Colonic mucosa (tissue), 4 donors: ENCODE measurements at regions not wholly inside any gene's neighbourhood (a gene's known extent, or its start where the extent isn't known, plus 50 kb on each side); places are given as distances from the start of the nearest gene placed in this dataset.

Experiments
- DNase-seq: peaks from one replicate; pipeline ENCODE4 v3.0.0-alpha.2; 2020
- H3K27ac ChIP-seq: fragments of 200-600 bp; one replicate; pipeline ENCODE4 v1.8.0; 2021
- H3K27me3 ChIP-seq: fragments of 200-600 bp; one replicate; pipeline ENCODE4 v1.8.0; 2021
- H3K36me3 ChIP-seq: fragments of 200-600 bp; one replicate; pipeline ENCODE4 v1.8.0; 2021
- H3K4me1 ChIP-seq: fragments of 200-600 bp; one replicate; pipeline ENCODE4 v1.8.0; 2021; ENCODE audit warnings: mild to moderate bottlenecking
- H3K4me3 ChIP-seq: fragments of 200-600 bp; one replicate; pipeline ENCODE4 v1.8.0; 2021
- H3K9ac ChIP-seq, 2 donors: one replicate each; pipeline ENCODE4 v1.7.0; 2013; ENCODE audit warnings: control low read depth in 2 of 2, low read depth in 2 of 2, low read length in 2 of 2
- H3K9me3 ChIP-seq: fragments of 200-600 bp; one replicate; pipeline ENCODE4 v1.8.0; 2021
- intact Hi-C: fragments of 100-400 bp; cut with DNase I; formaldehyde crosslinking; loops from one replicate; pipeline ENCODE4 v1.14.1; 2022
- TF ChIP-seq, protein P1 (sequence below): fragments of 200-600 bp; IDR thresholded peaks from one replicate; pipeline ENCODE4 v1.8.0; 2022; ENCODE audit warnings: antibody characterized with exemption, mild to moderate bottlenecking
- donor health status: healthy.
- donor health status: DM: no; HTN: no; CAD: no.
- donor health status: DM: no; HTN: no; CAD: no.

DNA sequence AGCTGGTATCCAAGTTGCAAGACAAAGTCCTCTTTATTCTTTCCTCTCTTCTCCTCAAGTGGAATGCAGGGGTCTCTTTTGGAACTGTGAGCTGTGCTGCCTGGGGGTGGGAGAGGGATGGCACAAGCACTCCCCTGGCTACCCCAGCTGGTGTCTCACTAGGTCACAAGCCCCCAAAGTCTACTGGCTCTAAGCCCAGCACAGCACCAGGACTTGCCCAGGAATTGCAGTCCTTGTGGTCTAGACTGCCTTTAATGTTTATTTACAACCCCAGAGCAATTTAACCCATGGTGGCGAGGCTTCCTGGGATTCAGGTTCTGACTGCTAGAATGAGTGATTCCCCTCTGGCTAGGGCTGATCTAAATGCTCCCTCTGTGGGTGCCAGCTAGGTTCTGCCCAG, 199.0 kb upstream of the STK17B start:
- TF ChIP-seq, protein P1, sequence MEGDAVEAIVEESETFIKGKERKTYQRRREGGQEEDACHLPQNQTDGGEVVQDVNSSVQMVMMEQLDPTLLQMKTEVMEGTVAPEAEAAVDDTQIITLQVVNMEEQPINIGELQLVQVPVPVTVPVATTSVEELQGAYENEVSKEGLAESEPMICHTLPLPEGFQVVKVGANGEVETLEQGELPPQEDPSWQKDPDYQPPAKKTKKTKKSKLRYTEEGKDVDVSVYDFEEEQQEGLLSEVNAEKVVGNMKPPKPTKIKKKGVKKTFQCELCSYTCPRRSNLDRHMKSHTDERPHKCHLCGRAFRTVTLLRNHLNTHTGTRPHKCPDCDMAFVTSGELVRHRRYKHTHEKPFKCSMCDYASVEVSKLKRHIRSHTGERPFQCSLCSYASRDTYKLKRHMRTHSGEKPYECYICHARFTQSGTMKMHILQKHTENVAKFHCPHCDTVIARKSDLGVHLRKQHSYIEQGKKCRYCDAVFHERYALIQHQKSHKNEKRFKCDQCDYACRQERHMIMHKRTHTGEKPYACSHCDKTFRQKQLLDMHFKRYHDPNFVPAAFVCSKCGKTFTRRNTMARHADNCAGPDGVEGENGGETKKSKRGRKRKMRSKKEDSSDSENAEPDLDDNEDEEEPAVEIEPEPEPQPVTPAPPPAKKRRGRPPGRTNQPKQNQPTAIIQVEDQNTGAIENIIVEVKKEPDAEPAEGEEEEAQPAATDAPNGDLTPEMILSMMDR, result no peak
- no peak overlapping the region for H3K4me3 ChIP-seq
- H3K9me3 ChIP-seq, result no peaks in the 10 kb centered on the region
- no peaks in the 10 kb centered on the region for H3K36me3 ChIP-seq
- DNase-seq, result no peak
- no peak overlapping the region for H3K27ac ChIP-seq
- no peak overlapping the region for H3K9ac ChIP-seq
- no peaks in the 10 kb centered on the region for H3K27me3 ChIP-seq
- no peaks in the 10 kb centered on the region for H3K4me1 ChIP-seq
- intact Hi-C loops, result no loop called here

- no peaks in the 10 kb centered on the region for H3K9me3 ChIP-seq
- no peaks in the 10 kb centered on the region for H3K4me1 ChIP-seq
- no peaks in the 10 kb centered on the region for H3K27me3 ChIP-seq
- H3K4me3 ChIP-seq, result no peak overlapping the region
- no peak for DNase-seq
- TF ChIP-seq, protein P1, result no peak
- no peaks in the 10 kb centered on the region for H3K36me3 ChIP-seq
- H3K27ac ChIP-seq, result no peak overlapping the region
- no peak overlapping the region for H3K9ac ChIP-seq
- intact Hi-C loops, result no loop called here
Observed at GRCh38 chr2:196372276-196372809, 201.0 kb upstream of the STK17B start.

DNA sequence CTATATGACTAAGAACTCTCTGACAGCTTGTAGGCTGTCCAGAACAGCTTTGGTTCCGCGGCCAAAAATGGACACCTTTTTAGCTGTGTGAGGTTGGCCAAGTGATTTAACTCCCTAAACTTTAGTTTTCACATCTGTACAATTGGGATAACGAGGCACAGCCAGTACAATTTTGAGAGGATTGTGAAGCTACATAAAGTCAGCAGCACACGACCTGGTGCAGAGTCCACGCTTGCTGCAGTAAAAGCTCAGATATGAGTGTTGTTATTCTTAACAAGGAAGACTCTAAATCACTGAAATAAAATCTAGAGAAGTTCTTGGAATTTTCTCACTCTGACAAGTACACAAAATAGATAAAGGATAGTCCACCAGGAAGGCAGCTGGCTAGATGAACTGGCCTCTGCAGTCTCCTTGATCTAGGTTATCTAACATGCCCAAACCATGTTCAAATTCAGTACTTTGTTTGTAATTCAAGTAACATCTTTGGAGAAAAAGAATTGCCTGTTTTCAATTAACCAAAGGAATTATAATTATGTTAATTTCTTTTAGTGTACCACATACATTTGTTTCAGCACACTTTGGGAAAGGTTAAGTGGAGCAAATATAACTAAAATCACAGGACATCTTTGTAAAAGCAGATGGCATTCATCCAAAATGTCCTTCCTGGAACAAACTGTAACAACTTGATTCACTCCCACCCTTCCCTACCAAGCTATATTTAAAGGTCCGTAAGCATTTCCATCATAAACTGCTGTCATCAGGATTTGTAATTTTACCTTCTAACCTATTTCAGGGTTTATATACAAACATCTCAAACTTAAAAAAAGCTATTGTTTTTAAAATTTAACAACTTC, 201.7 kb upstream of the STK17B start:
- TF ChIP-seq, protein P1, result no peak
- H3K27me3 ChIP-seq, result no peaks in the 10 kb centered on the region
- no peak overlapping the region for H3K27ac ChIP-seq
- intact Hi-C loops, result no loop called here
- no peaks in the 10 kb centered on the region for H3K4me1 ChIP-seq
- H3K36me3 ChIP-seq, result no peaks in the 10 kb centered on the region
- no peak overlapping the region for H3K9ac ChIP-seq
- H3K4me3 ChIP-seq, result no peak overlapping the region
- H3K9me3 ChIP-seq, result no peaks in the 10 kb centered on the region
- DNase-seq, result no peak

DNA sequence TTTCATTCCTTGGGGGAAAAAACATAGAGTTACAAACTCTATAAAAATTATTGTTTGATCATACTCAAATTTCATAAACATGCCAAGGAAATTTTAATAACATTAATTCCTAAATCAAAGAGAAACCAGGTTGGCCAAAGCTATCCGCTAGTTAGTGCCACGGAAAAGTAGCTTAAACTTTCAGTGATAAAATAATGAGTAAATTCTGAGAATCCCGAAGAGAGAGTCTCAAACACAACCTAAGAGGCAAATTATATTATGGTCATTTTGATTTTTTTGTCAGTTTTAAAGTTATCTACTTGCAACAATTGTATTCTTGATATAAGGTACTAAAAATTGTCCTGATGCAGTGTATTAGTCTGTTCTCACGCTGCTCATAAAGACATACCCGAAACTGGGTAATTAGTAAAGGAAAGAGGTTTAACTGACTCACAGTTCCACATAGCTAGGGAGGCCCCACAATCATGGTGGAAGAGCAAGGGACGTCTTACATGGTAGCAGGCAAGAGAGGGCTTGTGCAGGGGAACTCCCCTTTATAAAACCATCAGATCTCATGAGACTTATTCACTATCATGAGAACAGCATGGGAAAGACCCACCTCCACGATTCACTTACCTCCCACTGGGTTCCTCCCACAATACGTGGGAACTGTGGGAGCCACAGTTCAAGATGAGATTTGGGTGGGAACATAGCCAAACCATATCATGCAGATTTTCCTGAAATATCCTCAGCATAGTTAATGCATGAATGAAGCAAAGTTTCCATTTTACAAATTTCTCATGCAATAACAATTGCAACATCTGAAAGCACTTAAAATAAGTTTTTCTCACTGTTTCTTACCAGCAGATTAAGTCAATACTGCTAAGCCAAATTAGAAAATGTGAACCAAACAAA, 205.9 kb upstream of the STK17B start:
- Histone ChIP-seq H3K9ac (no peak overlapping the region), H3K27me3 (no peaks in the 10 kb centered on the region), H3K36me3 (no peaks in the 10 kb centered on the region), H3K27ac (no peak overlapping the region), H3K4me1 (no peaks in the 10 kb centered on the region), H3K9me3 (no peaks in the 10 kb centered on the region), H3K4me3 (no peak overlapping the region)
- intact Hi-C loops, result no loop called here
- DNase-seq, result no peak
- TF ChIP-seq, protein P1, result no peak

DNA sequence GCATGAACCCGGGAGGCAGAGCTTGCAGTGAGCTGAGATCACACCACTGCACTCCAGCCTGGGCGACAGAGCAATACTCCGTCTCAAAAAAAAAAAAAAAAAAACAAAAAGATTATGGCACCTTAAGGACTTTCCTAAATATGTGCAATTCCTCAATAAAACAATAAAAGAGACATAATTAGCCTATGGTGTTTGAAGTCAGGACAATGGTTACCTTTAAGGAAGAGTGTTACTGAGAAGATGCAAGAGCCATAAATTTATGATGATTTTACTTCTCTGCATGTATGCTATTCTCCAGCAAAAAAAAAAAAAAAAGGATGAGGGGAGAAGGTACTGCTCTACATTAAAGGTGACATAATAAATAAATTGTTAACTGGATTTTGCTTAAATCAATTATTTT, 208.2 kb upstream of the STK17B start:
- H3K36me3 ChIP-seq, result no peaks in the 10 kb centered on the region
- H3K27me3 ChIP-seq, result no peaks in the 10 kb centered on the region
- no peak overlapping the region for H3K9ac ChIP-seq
- H3K9me3 ChIP-seq, result no peaks in the 10 kb centered on the region
- TF ChIP-seq, protein P1, result no peak
- no peak overlapping the region for H3K27ac ChIP-seq
- no peaks in the 10 kb centered on the region for H3K4me1 ChIP-seq
- intact Hi-C loops, result no loop called here
- no peak for DNase-seq
- no peak overlapping the region for H3K4me3 ChIP-seq
